ENCODE measurements at regions not wholly inside any gene's neighbourhood (a gene's known extent, or its start where the extent isn't known, plus 50 kb on each side); places are given as distances from the start of the nearest gene placed in this dataset.

DNA sequence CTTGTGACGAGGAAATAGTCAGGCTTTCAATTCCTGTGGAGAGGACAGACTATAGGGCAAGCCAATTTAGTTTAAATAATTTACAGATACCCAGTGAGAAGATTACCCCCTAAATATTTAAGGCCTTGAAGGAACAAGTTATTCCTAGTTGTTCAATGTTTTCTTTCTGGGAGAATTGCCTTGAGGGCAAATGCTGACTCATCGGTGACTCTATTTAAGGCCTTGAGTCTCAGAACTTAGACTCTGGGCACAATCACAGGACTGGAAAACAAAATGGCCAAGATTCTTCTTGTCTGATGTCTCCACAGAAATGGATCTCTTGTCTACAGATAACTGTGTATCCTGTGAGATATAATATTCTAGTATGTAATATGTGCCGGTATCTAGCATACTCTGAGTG is 467.1 kb downstream of the SUCLG1 start (continued):
- TF ChIP-seq, protein P1, sequence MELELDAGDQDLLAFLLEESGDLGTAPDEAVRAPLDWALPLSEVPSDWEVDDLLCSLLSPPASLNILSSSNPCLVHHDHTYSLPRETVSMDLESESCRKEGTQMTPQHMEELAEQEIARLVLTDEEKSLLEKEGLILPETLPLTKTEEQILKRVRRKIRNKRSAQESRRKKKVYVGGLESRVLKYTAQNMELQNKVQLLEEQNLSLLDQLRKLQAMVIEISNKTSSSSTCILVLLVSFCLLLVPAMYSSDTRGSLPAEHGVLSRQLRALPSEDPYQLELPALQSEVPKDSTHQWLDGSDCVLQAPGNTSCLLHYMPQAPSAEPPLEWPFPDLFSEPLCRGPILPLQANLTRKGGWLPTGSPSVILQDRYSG (tag; conservative IDR thresholded peaks at IDR 0.05; ENCODE audit: low read depth) = no peak
- TF ChIP-seq ZNF75A (CRISPR knock-in tag; IDR thresholded peaks at IDR 0.05) = no peak
- no peak for TF ChIP-seq NR1H2 (CRISPR knock-in tag; IDR thresholded peaks at IDR 0.05)
- peak; percentile 81 for TF ChIP-seq MAFF (IDR thresholded peaks at IDR 0.05; ENCODE audit: low read length)
- TF ChIP-seq KHSRP (IDR thresholded peaks at IDR 0.05) = no peak
- no peak for TF ChIP-seq BRCA1 (IDR thresholded peaks at IDR 0.05)
- no peak for TF ChIP-seq BRCA1 (CRISPR knock-in tag; IDR thresholded peaks at IDR 0.05)
- peak in 1 of 3 experiments; percentile 16 for TF ChIP-seq YY1 (IDR thresholded peaks at IDR 0.05; ENCODE audit: borderline replicate concordance in 1 of 3, control insufficient read depth in 1 of 3, extremely low read depth in 1 of 3, insufficient read depth in 3 of 3, insufficient read length in 1 of 3, insufficient replicate concordance in 2 of 3, low read depth in 1 of 3, low read length in 2 of 3)
- peak; percentile 89 for TF ChIP-seq C11orf30 (IDR thresholded peaks at IDR 0.05; ENCODE audit: low read depth)
- no peak for TF ChIP-seq KDM5B (IDR thresholded peaks at IDR 0.05; ENCODE audit: insufficient replicate concordance, low read depth, low read length)
- TF ChIP-seq NFE2 (IDR thresholded peaks at IDR 0.05; ENCODE audit: low read depth) = peak; percentile 89
- TF ChIP-seq PRPF4 (IDR thresholded peaks at IDR 0.05; ENCODE audit: insufficient read depth, low read depth, low read length, poor library complexity, severe bottlenecking) = no peak
- TF ChIP-seq FOXK1 (CRISPR knock-in tag; IDR thresholded peaks at IDR 0.05; ENCODE audit: borderline replicate concordance) = no peak
- TF ChIP-seq MBD2 (IDR thresholded peaks at IDR 0.05; ENCODE audit: borderline replicate concordance, low read depth) = no peak
- TF ChIP-seq, protein P2, sequence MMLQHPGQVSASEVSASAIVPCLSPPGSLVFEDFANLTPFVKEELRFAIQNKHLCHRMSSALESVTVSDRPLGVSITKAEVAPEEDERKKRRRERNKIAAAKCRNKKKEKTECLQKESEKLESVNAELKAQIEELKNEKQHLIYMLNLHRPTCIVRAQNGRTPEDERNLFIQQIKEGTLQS (IDR thresholded peaks at IDR 0.05) = peak; percentile 66
- TF ChIP-seq, protein P2 (CRISPR knock-in tag; conservative IDR thresholded peaks at IDR 0.05) = no peak
- no peak for TF ChIP-seq ZNF408 (CRISPR knock-in tag; IDR thresholded peaks at IDR 0.05; ENCODE audit: low read depth)
- TF ChIP-seq ZNF830 (CRISPR knock-in tag; IDR thresholded peaks at IDR 0.05) = no peak
- no peak for TF ChIP-seq CBFA2T2 (conservative IDR thresholded peaks at IDR 0.05)
- peak; percentile 44; the same call in 1 of the 2 replicates for TF ChIP-seq JUND (IDR thresholded peaks at IDR 0.05; ENCODE audit: borderline replicate concordance, low read depth, low read length)
- TF ChIP-seq JUND (tag; IDR thresholded peaks at IDR 0.05; ENCODE audit: borderline replicate concordance, low read depth, low read length) = peak; percentile 38; the same call in 1 of the 3 replicates
- no peak for TF ChIP-seq ZNF134 (CRISPR knock-in tag; conservative IDR thresholded peaks at IDR 0.05)
- TF ChIP-seq ZNF589 (CRISPR knock-in tag; IDR thresholded peaks at IDR 0.05; ENCODE audit: low read depth) = no peak
- TF ChIP-seq ATF7 (IDR thresholded peaks at IDR 0.05) = no peak
- TF ChIP-seq PPARD (CRISPR knock-in tag; IDR thresholded peaks at IDR 0.05) = no peak
- TF ChIP-seq PHF20 (IDR thresholded peaks at IDR 0.05; ENCODE audit: partially characterized antibody) = no peak
- TF ChIP-seq EHMT2 (IDR thresholded peaks at IDR 0.05) = no peak
- no peak for TF ChIP-seq E2F3 (CRISPR knock-in tag; IDR thresholded peaks at IDR 0.05)
- no peak for TF ChIP-seq PTRF (tag; IDR thresholded peaks at IDR 0.05)
- TF ChIP-seq HNRNPL (IDR thresholded peaks at IDR 0.05; ENCODE audit: low read depth, low read length) = no peak
- TF ChIP-seq MAFK (IDR thresholded peaks at IDR 0.05; ENCODE audit: low read length) = peak; percentile 80
- TF ChIP-seq TRIM24 (IDR thresholded peaks at IDR 0.05) = no peak
- no peak for TF ChIP-seq KAT7 (CRISPR knock-in tag; IDR thresholded peaks at IDR 0.05; ENCODE audit: borderline replicate concordance)
